ENCODE measurements at regions not wholly inside any gene's neighbourhood (a gene's known extent, or its start where the extent isn't known, plus 50 kb on each side); places are given as distances from the start of the nearest gene placed in this dataset.

DNA sequence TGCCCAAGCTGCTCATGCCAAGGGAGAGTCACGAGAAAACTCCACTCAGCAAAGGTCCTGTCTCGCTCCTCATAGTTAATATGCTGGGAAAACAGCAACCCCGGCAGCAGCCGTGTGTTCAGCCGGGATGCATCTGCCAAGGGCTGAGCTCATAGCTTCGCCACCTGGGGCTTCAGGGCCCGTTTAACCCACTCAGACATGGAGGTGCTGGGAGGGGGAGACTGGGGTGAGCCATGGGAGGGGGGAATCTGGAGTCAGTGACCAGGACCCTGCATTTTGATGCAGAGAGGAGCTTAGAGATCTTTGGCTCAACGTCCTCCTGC lies 283.4 kb downstream of the PTPRU start:
- FAIRE-seq = no peak
- TF ChIP-seq, protein P1, sequence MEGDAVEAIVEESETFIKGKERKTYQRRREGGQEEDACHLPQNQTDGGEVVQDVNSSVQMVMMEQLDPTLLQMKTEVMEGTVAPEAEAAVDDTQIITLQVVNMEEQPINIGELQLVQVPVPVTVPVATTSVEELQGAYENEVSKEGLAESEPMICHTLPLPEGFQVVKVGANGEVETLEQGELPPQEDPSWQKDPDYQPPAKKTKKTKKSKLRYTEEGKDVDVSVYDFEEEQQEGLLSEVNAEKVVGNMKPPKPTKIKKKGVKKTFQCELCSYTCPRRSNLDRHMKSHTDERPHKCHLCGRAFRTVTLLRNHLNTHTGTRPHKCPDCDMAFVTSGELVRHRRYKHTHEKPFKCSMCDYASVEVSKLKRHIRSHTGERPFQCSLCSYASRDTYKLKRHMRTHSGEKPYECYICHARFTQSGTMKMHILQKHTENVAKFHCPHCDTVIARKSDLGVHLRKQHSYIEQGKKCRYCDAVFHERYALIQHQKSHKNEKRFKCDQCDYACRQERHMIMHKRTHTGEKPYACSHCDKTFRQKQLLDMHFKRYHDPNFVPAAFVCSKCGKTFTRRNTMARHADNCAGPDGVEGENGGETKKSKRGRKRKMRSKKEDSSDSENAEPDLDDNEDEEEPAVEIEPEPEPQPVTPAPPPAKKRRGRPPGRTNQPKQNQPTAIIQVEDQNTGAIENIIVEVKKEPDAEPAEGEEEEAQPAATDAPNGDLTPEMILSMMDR (optimal IDR thresholded peaks at IDR 0.05 in 1 of 3, IDR thresholded peaks at IDR 0.05 in 1 of 3, conservative IDR thresholded peaks at IDR 0.05 in 1 of 3; ENCODE audit: extremely low read depth in 1 of 3, insufficient read depth in 2 of 3, low read length in 3 of 3) = no peak
- Histone ChIP-seq H3K4me2 (ENCODE audit: control insufficient read depth, extremely low read depth, insufficient read depth, low read depth, low read length) (no peak overlapping the region), H3K9me3 (ENCODE audit: control insufficient read depth, low read depth, low read length) (no peaks in the 10 kb centered on the region), H3K27me3 (ENCODE audit: control insufficient read depth, extremely low read depth, insufficient read depth, low read length) (peaks cover 30% of the 10 kb centered on the region), H3K4me1 (ENCODE audit: control insufficient read depth, extremely low read depth, insufficient read depth, low read length) (no peaks in the 10 kb centered on the region), H3K9me1 (ENCODE audit: control insufficient read depth, extremely low read depth, insufficient read depth, low read length) (no peaks in the 10 kb centered on the region), H3K9ac (ENCODE audit: control insufficient read depth, extremely low read depth, insufficient read depth, low read length) (no peak overlapping the region), H3K4me3 (ENCODE audit: control insufficient read depth in 2 of 3, extremely low read depth in 1 of 3, insufficient read depth in 2 of 3, low read depth in 1 of 3, low read length in 3 of 3) (no peak overlapping the region), H3K27ac (ENCODE audit: control insufficient read depth, insufficient read depth, low read length) (no peak overlapping the region), H3K79me2 (ENCODE audit: control insufficient read depth, insufficient read depth, low read length) (no peaks in the 10 kb centered on the region), H4K20me1 (ENCODE audit: control insufficient read depth, extremely low read depth, insufficient read depth, low read length) (no peaks in the 10 kb centered on the region), H3K36me3 (ENCODE audit: control insufficient read depth in 2 of 2, extremely low read depth in 1 of 2, insufficient read depth in 2 of 2, low read length in 2 of 2) (no peaks in the 10 kb centered on the region), H2AFZ (ENCODE audit: control insufficient read depth, low read length) (no peak overlapping the region)
- dilution Hi-C loops (cut with MboI; ENCODE audit: extremely low pct_ligation_motif_present, low sequenced_read_pairs) = loop anchor here (10.0 kb wide), 1 partner anchor 165 kb away; no protein-coding TSS in a partner anchor
- DNase-seq (ENCODE audit: low read depth, low spot score) = no peak

DNA sequence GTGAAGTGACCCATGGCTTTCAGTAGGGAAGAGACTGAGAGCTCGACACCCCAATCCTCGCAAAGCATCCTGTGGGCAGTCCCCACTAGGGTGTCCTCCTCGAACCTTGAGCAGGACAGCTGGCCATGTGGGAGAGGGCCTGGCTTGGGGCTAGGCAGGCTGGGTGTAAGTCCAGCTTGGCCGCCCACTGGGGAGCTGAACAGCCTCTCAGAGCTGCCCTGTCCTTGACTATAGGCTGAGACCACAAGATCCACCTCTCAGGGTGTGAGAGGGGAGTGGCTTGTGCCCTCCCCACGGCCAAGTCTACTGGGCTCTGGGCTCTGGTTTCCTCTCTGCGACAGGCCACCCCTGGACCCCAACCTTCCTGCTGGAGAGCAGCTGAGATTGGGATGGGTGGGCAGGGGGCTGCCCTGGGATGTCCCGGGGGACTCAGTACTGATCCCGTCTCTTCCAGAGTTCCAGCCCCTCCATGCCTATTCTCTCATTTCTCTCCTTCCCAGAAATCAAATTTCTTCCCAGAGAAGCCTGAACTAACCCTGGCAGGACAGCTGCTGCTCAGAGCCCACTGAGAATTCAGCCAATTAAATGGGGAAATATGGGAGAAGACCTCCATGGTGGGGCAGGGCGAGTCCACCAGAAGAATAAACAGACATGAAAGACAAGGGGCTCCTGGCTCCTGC lies 282.9 kb downstream of the PTPRU start:
- Histone ChIP-seq H3K9me1 (ENCODE audit: control insufficient read depth, extremely low read depth, insufficient read depth, low read length) (no peaks in the 10 kb centered on the region), H3K4me2 (ENCODE audit: control insufficient read depth, extremely low read depth, insufficient read depth, low read depth, low read length) (no peak overlapping the region), H3K9me3 (ENCODE audit: control insufficient read depth, low read depth, low read length) (no peaks in the 10 kb centered on the region), H3K27me3 (ENCODE audit: control insufficient read depth, extremely low read depth, insufficient read depth, low read length) (peaks cover 30% of the 10 kb centered on the region), H3K4me3 (ENCODE audit: control insufficient read depth in 2 of 3, extremely low read depth in 1 of 3, insufficient read depth in 2 of 3, low read depth in 1 of 3, low read length in 3 of 3) (no peak overlapping the region), H3K9ac (ENCODE audit: control insufficient read depth, extremely low read depth, insufficient read depth, low read length) (no peak overlapping the region), H3K79me2 (ENCODE audit: control insufficient read depth, insufficient read depth, low read length) (no peaks in the 10 kb centered on the region), H3K4me1 (ENCODE audit: control insufficient read depth, extremely low read depth, insufficient read depth, low read length) (no peaks in the 10 kb centered on the region), H3K36me3 (ENCODE audit: control insufficient read depth in 2 of 2, extremely low read depth in 1 of 2, insufficient read depth in 2 of 2, low read length in 2 of 2) (no peaks in the 10 kb centered on the region), H2AFZ (ENCODE audit: control insufficient read depth, low read length) (no peak overlapping the region), H4K20me1 (ENCODE audit: control insufficient read depth, extremely low read depth, insufficient read depth, low read length) (no peaks in the 10 kb centered on the region), H3K27ac (ENCODE audit: control insufficient read depth, insufficient read depth, low read length) (no peak overlapping the region)
- TF ChIP-seq EZH2 (IDR thresholded peaks at IDR 0.05; ENCODE audit: low read length) = no peak
- TF ChIP-seq, protein P1 (optimal IDR thresholded peaks at IDR 0.05 in 1 of 3, IDR thresholded peaks at IDR 0.05 in 1 of 3, conservative IDR thresholded peaks at IDR 0.05 in 1 of 3; ENCODE audit: extremely low read depth in 1 of 3, insufficient read depth in 2 of 3, low read length in 3 of 3) = no peak
- DNase-seq (ENCODE audit: low read depth, low spot score) (no peak), FAIRE-seq (no peak)
- dilution Hi-C loops (cut with MboI; ENCODE audit: extremely low pct_ligation_motif_present, low sequenced_read_pairs) = loop anchor here (10.0 kb wide), 1 partner anchor 166 kb away; no protein-coding TSS in a partner anchor

Data from keratinocyte (primary cell).